HG02763 (cell line): ENCODE measurements at regions not wholly inside any gene's neighbourhood (a gene's known extent, or its start where the extent isn't known, plus 50 kb on each side); places are given as distances from the start of the nearest gene placed in this dataset.

Source experiments
- ATAC-seq: cut with Tn5 transposase; IDR thresholded peaks from one replicate; pipeline ENCODE4 v1.9.1; 2021; ENCODE audit warnings: mild to moderate bottlenecking, moderate library complexity; ENCODE audit not compliant: unreplicated experiment

DNA sequence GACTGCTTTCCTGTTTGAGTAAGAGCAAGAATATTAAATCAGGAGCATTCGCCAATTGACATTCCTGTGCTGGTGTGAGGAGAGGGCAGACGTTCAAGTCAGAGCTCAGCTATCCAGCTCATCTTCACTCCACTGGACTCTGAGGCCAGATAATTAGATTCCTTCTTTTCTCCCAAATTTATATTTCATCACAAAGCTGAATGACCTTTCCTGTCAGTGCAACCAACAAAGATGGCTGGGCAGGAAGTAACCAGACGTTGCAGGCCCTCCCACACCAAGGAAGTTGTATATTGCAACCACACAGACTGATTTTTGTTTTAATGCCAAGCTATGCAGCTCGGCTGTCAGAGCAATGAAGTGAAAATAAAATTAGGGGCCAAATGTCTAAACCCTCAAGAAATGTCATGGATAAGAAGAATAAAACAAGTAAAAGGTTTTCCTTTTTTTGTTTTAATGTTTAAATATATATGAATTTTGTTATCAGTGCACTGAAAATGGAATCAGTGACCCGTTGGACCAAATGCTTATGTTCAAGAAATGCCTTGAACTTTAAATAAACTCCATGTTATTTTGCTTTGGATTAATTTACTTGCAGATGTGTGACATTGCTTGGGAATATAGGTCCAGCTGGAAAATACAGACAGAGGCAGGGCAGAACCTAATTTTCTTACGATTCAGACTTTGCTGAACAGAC is 578.9 kb upstream of the FAT1 start:
- no peak for ATAC-seq

DNA sequence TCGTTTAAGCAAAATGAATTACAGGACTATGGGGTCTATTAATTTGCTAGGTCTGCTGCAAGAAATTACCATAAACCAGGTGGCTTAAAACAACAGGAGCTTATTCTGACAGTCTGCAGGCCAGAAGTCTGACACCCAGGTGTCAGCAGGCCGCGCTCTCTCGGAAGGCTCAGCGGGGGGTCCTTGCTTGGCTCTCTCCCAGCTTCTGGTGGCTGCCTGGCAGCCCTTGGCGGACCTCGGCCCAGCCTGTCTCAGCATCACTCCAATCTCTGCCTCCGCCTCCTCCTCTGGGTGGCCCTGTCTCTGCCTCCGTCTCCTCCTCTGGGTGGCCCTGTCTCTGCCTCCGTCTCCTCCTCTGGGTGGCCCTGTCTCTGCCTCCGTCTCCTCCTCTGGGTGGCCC is 580.5 kb upstream of the FAT1 start:
- no peak for ATAC-seq

DNA sequence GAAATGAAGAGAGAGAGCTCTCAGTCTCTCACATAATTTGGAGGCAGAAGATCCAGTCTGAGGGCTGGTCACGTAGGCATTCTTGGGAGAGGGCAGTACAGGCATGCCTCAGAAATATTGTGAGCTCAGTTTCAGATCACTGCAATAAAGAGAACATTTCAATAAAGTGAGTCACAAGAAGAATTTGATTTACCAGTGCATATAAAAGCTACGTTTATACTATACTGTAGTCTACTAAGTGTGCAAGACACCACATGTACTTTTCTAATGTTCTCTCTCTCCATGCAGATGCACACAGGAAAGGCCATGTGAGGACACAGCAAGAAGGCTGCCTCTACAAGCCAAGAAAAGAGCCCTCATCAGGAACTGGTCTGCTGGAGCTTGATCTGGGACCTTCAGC is 583.5 kb upstream of the FAT1 start:
- ATAC-seq = no peak

DNA sequence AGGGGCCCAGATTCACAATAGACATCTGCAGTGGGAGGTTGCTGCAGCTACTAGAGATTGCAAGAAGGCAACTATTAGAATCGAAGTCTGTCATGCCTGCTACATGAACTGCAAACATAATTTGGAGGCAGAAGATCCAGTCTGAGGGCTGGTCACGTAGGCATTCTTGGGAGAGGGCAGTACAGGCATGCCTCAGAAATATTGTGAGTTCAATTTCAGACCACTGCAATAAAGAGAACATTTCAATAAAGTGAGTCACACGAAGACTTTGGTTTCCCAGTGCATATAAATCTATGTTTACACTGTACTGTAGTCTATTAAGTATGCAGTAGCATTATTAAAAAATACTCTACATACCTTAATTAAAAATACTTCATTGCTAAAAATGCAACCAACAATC is 585.8 kb upstream of the FAT1 start:
- ATAC-seq = no peak

GRCh38 chr4:187312299-187312698 is 588.6 kb upstream of the FAT1 start:
- ATAC-seq = no peak

DNA sequence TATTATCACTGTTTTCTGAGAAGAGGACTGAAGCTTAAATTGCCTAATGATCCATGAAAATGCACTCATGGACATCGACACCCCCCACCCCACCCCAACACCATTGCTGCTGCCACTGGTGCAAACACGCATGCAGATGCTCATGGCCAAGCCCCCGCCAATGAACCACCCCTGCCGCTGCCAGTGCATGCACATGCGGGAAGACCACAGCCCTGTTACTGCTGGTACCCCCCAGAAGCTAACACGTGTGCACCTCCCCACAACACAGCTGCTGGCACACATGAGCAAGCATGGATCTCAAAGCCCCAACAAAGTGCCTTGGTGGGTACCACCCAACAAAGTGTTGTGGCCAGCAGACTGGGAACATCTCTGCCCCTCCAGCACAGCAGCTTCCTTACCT is 594.1 kb upstream of the FAT1 start:
- no peak for ATAC-seq

- ATAC-seq = no peak
Observed at GRCh38 chr4:187321711-187322110, 598.1 kb upstream of the FAT1 start.

DNA sequence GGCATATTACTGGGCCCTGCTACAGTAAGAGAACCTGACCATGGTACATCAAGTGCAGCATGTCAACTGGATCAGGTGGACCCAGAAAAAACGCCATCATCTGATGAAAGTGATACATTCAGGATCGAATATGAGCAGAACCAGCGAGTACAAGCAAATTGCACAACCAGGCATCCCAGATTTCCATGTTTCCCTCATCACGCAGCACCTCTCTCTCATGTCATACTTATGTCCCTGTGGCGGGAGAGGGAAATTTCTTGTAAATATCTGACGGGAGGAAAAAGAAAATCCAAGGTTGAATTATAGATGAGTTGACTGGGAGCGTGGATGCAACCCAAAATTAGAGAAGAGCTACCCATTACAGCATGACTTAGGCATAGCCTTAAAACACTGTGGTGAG is 608.5 kb upstream of the FAT1 start:
- no peak for ATAC-seq

DNA sequence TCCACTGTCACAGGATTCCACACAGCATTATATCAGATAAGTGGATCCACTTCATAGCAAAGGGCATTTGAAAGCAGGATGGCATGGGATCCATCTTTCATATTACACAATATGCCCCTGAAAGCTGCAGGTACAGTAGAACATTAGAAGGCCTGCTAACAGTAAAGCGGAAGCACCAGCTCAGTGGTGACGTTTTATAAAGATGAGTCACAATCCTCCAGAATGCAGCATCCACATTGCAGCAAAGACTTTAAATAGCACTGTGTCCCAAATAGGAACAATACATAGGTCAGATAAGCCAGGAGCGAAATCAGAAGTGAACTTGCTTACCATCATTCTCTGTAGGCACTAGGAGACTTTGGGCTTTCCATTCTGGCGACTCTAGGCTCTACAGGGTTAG is 609.5 kb upstream of the FAT1 start:
- ATAC-seq = no peak

DNA sequence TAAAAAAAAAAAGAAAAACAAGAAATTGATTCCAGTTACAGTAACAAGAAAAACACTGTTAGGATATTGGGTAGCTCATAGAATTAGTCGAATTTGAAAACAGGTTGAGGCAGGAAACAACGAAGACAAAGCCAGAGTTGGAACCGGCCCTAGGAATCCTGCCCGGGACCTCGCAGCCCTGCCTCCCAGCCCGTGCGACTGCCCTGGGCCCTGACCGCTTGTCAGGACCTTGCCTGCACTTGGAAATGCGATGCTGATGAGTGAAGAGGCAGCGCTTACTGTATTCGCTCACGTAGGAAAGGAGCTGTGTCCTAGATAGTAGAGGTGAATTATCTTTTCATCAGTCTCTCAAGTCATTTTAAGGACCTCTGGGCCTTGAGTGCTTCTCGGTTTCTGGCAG is 611.7 kb upstream of the FAT1 start:
- no peak for ATAC-seq

DNA sequence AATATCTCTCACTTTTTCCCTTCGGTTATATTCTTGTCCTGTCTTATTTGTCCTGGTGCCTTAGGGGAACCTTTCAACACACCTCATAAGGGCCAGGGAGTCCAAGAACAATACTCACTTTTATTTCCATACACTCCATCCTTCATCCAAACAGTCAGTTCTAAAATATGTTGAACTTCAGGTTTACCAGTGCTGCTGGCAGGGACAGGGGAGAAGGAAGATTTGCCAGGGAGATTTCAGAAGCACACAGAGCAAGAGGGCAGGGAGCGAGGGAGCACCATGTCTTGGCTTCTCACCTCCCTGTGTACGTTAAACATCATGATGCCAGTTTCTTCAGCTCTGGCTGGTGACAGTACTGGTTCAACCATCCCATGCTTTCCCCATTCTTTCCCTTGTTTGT is 631.1 kb upstream of the FAT1 start:
- no peak for ATAC-seq

DNA sequence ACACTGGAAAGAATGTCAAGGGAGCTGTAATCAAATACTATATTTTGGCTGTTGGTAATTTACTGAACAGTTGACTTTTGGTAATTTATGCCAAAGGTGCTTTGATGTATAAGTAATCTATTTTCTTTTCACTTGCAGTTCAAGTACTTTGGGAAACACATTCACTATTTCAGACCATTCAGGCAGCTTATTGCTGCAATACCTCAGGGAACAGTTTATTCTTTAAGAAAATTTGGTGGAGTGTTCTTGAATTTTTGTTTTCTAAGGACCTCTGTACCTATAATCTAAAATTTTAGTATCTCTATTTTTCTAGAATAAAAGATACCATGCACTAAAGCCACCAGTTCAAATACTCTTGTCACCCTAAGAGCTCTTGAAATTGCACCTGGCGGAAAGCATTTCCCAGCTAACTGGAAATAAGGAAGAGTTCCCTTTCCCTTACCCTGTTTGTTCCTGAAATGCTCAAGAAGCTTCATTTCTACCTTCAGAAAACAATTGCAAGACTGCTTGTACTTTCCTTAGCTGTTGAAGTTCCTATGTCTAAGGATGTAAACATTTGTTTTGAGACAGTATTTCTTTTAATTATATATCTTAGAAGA is 633.5 kb upstream of the FAT1 start:
- ATAC-seq = no peak

GRCh38 chr4:187357821-187358220 is 634.2 kb upstream of the FAT1 start:
- no peak for ATAC-seq

DNA sequence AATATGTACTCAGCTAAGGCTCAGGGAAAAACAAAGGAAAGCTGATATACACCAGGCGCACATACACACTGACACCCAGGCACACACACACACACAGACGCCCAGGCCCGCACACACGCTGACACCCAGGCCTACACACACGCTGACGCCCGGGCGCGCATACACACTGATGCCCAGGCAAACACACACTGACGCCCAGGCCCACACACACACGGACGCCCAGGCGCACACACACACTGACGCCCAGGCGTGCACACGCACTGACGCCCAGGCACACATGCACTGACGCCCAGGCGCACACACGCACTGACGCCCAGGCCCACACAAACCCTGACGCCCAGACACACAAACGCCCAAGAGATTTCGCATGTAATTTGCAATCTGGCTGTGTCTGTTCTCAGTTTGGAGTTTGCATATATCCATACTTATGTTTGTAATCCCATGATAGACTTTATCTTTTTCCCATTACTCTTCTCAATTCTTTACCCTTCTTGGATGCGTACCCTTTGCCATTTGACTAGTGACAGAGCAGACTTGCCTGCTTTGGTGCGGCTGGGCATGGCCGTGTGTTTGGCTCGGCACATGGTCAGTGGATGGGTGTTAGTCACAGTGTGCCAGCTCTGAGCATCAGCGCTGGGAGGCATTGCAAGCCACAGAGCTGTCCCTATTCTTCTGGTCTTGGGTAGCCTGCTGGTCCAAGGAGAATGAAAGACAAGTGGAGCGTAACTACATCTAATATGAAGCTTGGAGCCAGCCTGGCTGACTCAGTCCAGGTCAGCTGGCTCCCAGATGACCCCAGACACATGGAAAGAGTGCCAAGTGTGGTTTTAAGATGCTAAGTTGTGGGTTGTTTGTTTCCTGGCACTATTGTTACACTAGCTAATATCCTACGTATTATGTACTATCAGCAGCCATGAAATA is 632.4 kb upstream of the ZFP42 start:
- no peak for ATAC-seq

DNA sequence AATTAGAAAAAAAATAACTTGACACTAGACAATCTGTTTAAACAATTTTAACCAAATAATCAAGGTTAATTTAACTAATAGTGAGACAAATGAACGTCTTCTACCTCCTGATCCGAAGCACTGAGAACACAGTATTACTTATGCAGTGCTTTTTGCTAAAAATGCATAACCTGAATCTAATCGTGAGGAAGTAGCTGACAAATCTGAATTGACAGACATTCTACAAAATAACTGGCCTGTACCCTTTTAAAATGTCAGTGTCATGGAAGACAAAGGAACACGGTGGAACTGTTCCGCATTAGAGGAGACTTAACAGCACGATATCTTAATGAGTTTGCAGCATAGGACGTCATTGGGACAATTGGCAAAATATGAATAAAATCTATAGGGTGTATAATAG is 631.2 kb upstream of the ZFP42 start:
- no peak for ATAC-seq

DNA sequence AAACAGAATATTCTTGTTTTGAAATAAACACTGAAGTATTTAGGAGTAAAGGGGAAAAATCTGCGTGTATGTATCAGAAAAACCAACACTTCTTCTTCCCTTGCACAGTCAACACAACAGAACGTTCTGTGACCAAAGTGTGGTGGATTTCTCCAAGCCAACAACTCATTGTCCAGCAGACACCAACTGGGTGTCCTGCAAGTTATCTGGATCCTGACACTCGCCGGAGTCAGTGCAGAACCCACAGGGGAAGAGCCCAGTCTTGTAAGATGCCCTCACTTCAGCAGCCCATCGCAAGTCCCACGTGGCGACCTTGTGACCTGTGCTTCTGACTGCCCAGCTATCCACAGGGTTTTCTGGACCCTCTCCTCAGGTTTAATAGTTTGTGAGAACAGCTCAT is 630.7 kb upstream of the ZFP42 start:
- ATAC-seq = no peak

DNA sequence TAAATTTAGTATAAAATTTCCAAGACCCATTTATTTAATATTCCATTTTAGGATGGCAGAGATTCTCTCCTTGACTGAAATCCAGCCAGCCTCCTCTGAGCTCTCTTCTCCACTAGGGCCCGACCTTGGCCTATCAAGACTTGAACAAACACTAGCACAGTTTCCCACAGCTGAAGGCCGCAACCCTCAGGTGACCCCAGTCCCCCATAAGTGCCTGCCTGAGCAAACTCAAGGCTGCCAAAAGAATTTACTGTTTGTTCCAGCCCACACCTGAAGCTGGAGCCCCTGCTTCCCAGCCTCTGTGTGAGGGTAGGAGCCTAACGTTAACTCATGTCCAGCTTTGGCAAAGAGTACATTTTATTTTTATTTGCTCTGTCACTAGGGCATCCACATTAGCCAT is 629.0 kb upstream of the ZFP42 start:
- ATAC-seq = no peak

DNA sequence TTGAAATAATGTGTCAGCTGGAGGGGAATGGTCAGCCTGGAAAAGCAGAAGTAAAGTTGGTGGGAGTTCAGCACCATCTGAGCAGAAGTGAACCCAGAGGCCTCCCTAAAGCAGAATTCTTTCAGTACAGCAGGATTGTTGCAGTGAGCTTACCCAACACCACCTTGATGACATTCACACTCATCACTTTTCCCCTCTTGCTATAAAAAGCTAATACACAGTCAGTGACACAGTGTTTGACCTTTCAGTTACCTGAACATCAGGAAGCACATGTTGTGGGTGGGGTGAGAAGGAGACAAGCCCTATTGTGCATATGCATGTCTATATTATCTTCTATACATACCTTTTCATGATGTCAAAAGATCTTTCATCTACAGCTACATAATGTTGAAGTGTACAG is 624.7 kb upstream of the ZFP42 start:
- ATAC-seq = no peak

GRCh38 chr4:187378441-187378840 is 617.1 kb upstream of the ZFP42 start:
- ATAC-seq = no peak

DNA sequence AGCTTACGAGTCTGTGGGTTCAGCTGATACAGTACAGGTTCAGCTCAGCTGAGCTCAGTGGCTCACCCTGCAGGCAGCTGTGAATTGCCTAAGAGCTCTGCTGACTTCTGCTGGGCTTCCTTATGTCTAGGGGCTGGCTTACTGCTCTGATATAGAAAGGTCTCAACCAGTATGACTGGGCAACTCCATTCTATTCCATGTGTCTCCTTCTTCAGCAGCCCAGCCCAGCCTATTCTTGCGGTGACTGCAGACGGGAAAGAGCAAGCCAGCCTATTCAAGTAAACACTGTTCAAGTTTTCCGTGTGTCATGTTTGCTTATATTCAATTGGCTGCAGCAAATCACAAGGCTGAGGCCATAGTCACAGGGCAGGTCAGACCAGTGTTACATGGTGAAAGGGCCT is 615.4 kb upstream of the ZFP42 start:
- no peak for ATAC-seq

GRCh38 chr4:187383181-187383580 is 612.4 kb upstream of the ZFP42 start:
- ATAC-seq = no peak

- no peak for ATAC-seq
Observed at GRCh38 chr4:187387739-187388138, 607.8 kb upstream of the ZFP42 start.
